ENCODE measurements at regions not wholly inside any gene's neighbourhood (a gene's known extent, or its start where the extent isn't known, plus 50 kb on each side); places are given as distances from the start of the nearest gene placed in this dataset.

- DNase-seq (ENCODE audit: low spot score): no peak
Measured at GRCh38 chr5:141778206-141778605, 96.2 kb upstream of the ARAP3 start.

GRCh38 chr5:141777711-141778110, 95.7 kb upstream of the ARAP3 start:
- DNase-seq (ENCODE audit: low spot score): no peak

GRCh38 chr5:141777130-141777529, 95.1 kb upstream of the ARAP3 start:
- DNase-seq (ENCODE audit: low spot score): no peak

- no peak for DNase-seq (ENCODE audit: low spot score)
Measured at GRCh38 chr5:141773779-141774562, 91.9 kb upstream of the ARAP3 start.

- DNase-seq (ENCODE audit: low spot score): no peak
Measured at GRCh38 chr5:141772281-141772680, 90.3 kb upstream of the ARAP3 start.

- DNase-seq (ENCODE audit: low spot score): no peak
Measured at GRCh38 chr5:141771562-141771961, 89.5 kb upstream of the ARAP3 start.

GRCh38 chr5:141771031-141771430, 89.0 kb upstream of the ARAP3 start:
- DNase-seq (ENCODE audit: low spot score): no peak

GRCh38 chr5:141769671-141770070, 87.6 kb upstream of the ARAP3 start:
- no peak for DNase-seq (ENCODE audit: low spot score)

- no peak for DNase-seq (ENCODE audit: low spot score)
Measured at GRCh38 chr5:141767671-141768070, 85.6 kb upstream of the ARAP3 start.

GRCh38 chr5:141765896-141766551, 84.0 kb upstream of the ARAP3 start:
- no peak for DNase-seq (ENCODE audit: low spot score)

GRCh38 chr5:141763541-141763940, 81.5 kb upstream of the ARAP3 start:
- DNase-seq (ENCODE audit: low spot score): no peak

GRCh38 chr5:141762790-141763368, 80.8 kb upstream of the ARAP3 start:
- DNase-seq (ENCODE audit: low spot score): peak; percentile 21

GRCh38 chr5:141762316-141762715, 80.3 kb upstream of the ARAP3 start:
- no peak for DNase-seq (ENCODE audit: low spot score)

GRCh38 chr5:141760753-141761152, 78.7 kb upstream of the ARAP3 start:
- no peak for DNase-seq (ENCODE audit: low spot score)

GRCh38 chr5:141760193-141760592, 78.2 kb upstream of the ARAP3 start:
- no peak for DNase-seq (ENCODE audit: low spot score)

GRCh38 chr5:141758310-141758998, 76.4 kb upstream of the ARAP3 start:
- DNase-seq (ENCODE audit: low spot score): no peak

- DNase-seq (ENCODE audit: low spot score): no peak
Measured at GRCh38 chr5:141757402-141757801, 75.4 kb upstream of the ARAP3 start.

- no peak for DNase-seq (ENCODE audit: low spot score)
Measured at GRCh38 chr5:141756196-141756595, 74.2 kb upstream of the ARAP3 start.

GRCh38 chr5:141753971-141754713, 72.1 kb upstream of the ARAP3 start:
- DNase-seq (ENCODE audit: low spot score): peak; percentile 6

GRCh38 chr5:141753143-141753970, 71.3 kb upstream of the ARAP3 start:
- DNase-seq (ENCODE audit: low spot score): no peak

Measured in hematopoietic multipotent progenitor cell treated with erythropoietin and hydrocortisone succinate and interleukin-3 and kit ligand, for 15 days (in vitro differentiated cells).